ENCODE measurements at regions not wholly inside any gene's neighbourhood (a gene's known extent, or its start where the extent isn't known, plus 50 kb on each side); places are given as distances from the start of the nearest gene placed in this dataset.

GRCh38 chr11:19404787-19405186 is 164.0 kb upstream of the E2F8 start:
- CTCF ChIA-PET (ENCODE audit: partially characterized antibody): no interaction called here
- Histone ChIP-seq H4K5ac (ENCODE audit: insufficient read length, low read depth, low read length) (no peak overlapping the region), H2AFZ (ENCODE audit: low read length) (no peak overlapping the region), H3K9ac (replicated peaks in 1 of 4; ENCODE audit: extremely low read depth in 1 of 4, low read depth in 3 of 4, low read length in 3 of 4) (no peak overlapping the region), H3K18ac (ENCODE audit: extremely low read depth, low read length) (no peak overlapping the region), H3K23ac (ENCODE audit: insufficient read length) (no peak overlapping the region), H3K4me2 (ENCODE audit: insufficient read depth in 1 of 2, low read depth in 2 of 2, low read length in 2 of 2) (no peak overlapping the region), H3K27ac (ENCODE audit: low read depth, low read length) (no peak overlapping the region), H4K91ac (replicated peaks; ENCODE audit: insufficient read length, low read length) (no peak overlapping the region), H3K79me2 (ENCODE audit: control insufficient read depth in 1 of 2, insufficient read depth in 2 of 2, low read length in 2 of 2) (no peaks in the 10 kb centered on the region), H3K4ac (replicated peaks; ENCODE audit: insufficient read length, low read depth, low read length) (no peak overlapping the region), H3K27me3 (replicated peaks in 1 of 4; ENCODE audit: control insufficient read depth in 3 of 4, extremely low read depth in 1 of 4, insufficient read depth in 3 of 4, low read length in 3 of 4) (no peaks in the 10 kb centered on the region), H2BK5ac (ENCODE audit: low read depth, low read length) (no peak overlapping the region), H2AK5ac (ENCODE audit: low read depth, low read length) (no peak overlapping the region), H2BK12ac (ENCODE audit: low read depth, low read length) (no peak overlapping the region), H3K4me3 (ENCODE audit: extremely low read depth in 1 of 4, insufficient read depth in 2 of 4, low read depth in 3 of 4, low read length in 4 of 4) (no peak overlapping the region), H3K14ac (ENCODE audit: insufficient read length) (no peak overlapping the region), H3K4me1 (replicated peaks in 1 of 4; ENCODE audit: control insufficient read depth in 3 of 4, insufficient read depth in 4 of 4, low read length in 3 of 4) (no peaks in the 10 kb centered on the region), H2BK20ac (ENCODE audit: low read length) (no peak overlapping the region), H3K79me1 (ENCODE audit: low read depth, low read length) (no peaks in the 10 kb centered on the region), H4K20me1 (replicated peaks in 1 of 2; ENCODE audit: control insufficient read depth in 1 of 2, insufficient read depth in 2 of 2, low read length in 2 of 2) (no peaks in the 10 kb centered on the region), H4K8ac (ENCODE audit: extremely low read depth, insufficient read depth, low read length) (no peak overlapping the region), H3K56ac (replicated peaks; ENCODE audit: insufficient read length, low read depth, low read length) (no peak overlapping the region), H2BK120ac (replicated peaks; ENCODE audit: low read depth, low read length) (no peak overlapping the region), H2BK15ac (ENCODE audit: low read length) (no peak overlapping the region), H3K23me2 (ENCODE audit: low read depth, low read length) (no peaks in the 10 kb centered on the region), H3K9me3 (ENCODE audit: insufficient read depth in 2 of 2, low read depth in 1 of 2, low read length in 1 of 2) (no peaks in the 10 kb centered on the region), H3K36me3 (ENCODE audit: control insufficient read depth in 2 of 4, insufficient read depth in 4 of 4, low read length in 3 of 4) (no peaks in the 10 kb centered on the region)
- POLR2A ChIA-PET (ENCODE audit: partially characterized antibody): no interaction called here
- FAIRE-seq: no peak
- no peak for DNase-seq (ENCODE audit: low read depth in 1 of 2, low spot score in 2 of 2)
- WGBS, 2 experiments (ENCODE audit: extremely low coverage in 1 of 2, insufficient coverage in 1 of 2, insufficient read length in 1 of 2, insufficient replicate concordance in 2 of 2, low coverage in 1 of 2, low lambda C conversion rate in 2 of 2, missing lambda C conversion rate in 1 of 2): 65% methylated on average over 6 of the region's 6 CpGs; no CpG with 5 or more reads in 1 of the 2 experiments
- TF ChIP-seq JUND (IDR thresholded peaks at IDR 0.05; ENCODE audit: low read length): no peak
- no peak for TF ChIP-seq RFX5 (IDR thresholded peaks at IDR 0.05; ENCODE audit: borderline replicate concordance, low read depth, low read length)
- TF ChIP-seq SAP30 (IDR thresholded peaks at IDR 0.05; ENCODE audit: insufficient read depth, insufficient replicate concordance, low read length): no peak
- no peak for TF ChIP-seq GABPA (IDR thresholded peaks at IDR 0.05; ENCODE audit: borderline replicate concordance, insufficient read depth, low read length)
- TF ChIP-seq POLR2A (IDR thresholded peaks at IDR 0.05; ENCODE audit: control extremely low read depth in 1 of 2, low read depth in 2 of 2, low read length in 2 of 2): no peak
- no peak for TF ChIP-seq NRF1 (IDR thresholded peaks at IDR 0.05; ENCODE audit: low read depth, low read length)
- TF ChIP-seq EP300 (IDR thresholded peaks at IDR 0.05; ENCODE audit: borderline replicate concordance in 1 of 2, low read depth in 2 of 2, low read length in 2 of 2): no peak
- no peak for TF ChIP-seq SUZ12 (IDR thresholded peaks at IDR 0.05; ENCODE audit: low read length)
- no peak for TF ChIP-seq SP4 (IDR thresholded peaks at IDR 0.05; ENCODE audit: low read length)
- TF ChIP-seq POLR2AphosphoS5 (IDR thresholded peaks at IDR 0.05; ENCODE audit: low read depth, low read length): no peak
- TF ChIP-seq SP1 (IDR thresholded peaks at IDR 0.05; ENCODE audit: low read depth, low read length): no peak
- TF ChIP-seq CREB1 (IDR thresholded peaks at IDR 0.05): no peak
- TF ChIP-seq BRCA1 (IDR thresholded peaks at IDR 0.05; ENCODE audit: low read depth, low read length): no peak
- no peak for TF ChIP-seq CTCF (IDR thresholded peaks at IDR 0.05; ENCODE audit: control extremely low read depth in 1 of 3, insufficient read depth in 1 of 3, low read depth in 1 of 3, low read length in 3 of 3)
